ENCODE measurements at regions not wholly inside any gene's neighbourhood (a gene's known extent, or its start where the extent isn't known, plus 50 kb on each side); places are given as distances from the start of the nearest gene placed in this dataset.

DNA sequence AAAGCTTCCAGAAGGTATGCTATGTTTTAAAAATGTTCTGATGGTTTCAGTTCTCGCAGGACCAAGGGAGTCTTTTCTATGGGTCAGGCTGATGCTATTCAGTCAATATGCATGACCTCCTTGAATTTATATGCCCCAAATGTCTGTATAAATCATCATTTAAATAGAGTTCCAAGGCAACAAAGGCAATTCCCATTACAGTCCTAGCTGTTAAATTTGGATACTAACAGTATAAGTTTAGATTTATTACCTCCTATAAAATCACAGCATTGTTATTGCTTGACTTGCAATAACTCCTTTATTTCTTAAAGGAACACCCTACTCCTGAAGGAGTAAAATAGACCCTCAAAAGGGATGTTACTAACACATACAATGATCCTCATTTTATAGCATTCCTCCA, 387.7 kb upstream of the CHD1 start:
- H3K27ac ChIP-seq: no peak overlapping the region
- TF ChIP-seq POLR2A (IDR thresholded peaks at IDR 0.05): no peak
- TF ChIP-seq, protein P1, sequence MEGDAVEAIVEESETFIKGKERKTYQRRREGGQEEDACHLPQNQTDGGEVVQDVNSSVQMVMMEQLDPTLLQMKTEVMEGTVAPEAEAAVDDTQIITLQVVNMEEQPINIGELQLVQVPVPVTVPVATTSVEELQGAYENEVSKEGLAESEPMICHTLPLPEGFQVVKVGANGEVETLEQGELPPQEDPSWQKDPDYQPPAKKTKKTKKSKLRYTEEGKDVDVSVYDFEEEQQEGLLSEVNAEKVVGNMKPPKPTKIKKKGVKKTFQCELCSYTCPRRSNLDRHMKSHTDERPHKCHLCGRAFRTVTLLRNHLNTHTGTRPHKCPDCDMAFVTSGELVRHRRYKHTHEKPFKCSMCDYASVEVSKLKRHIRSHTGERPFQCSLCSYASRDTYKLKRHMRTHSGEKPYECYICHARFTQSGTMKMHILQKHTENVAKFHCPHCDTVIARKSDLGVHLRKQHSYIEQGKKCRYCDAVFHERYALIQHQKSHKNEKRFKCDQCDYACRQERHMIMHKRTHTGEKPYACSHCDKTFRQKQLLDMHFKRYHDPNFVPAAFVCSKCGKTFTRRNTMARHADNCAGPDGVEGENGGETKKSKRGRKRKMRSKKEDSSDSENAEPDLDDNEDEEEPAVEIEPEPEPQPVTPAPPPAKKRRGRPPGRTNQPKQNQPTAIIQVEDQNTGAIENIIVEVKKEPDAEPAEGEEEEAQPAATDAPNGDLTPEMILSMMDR (IDR thresholded peaks at IDR 0.05): no peak
- no peak for DNase-seq
- no peaks in the 10 kb centered on the region for H3K27me3 ChIP-seq
- no peaks in the 10 kb centered on the region for H3K36me3 ChIP-seq
- intact Hi-C loops (cut with DNase I): no loop called here
- 93 to 100% methylated on average over 1 of the region's 1 CpG for WGBS, 2 donors
- H3K4me3 ChIP-seq: no peak overlapping the region
- no peaks in the 10 kb centered on the region for H3K4me1 ChIP-seq
- no peaks in the 10 kb centered on the region for H3K9me3 ChIP-seq

DNA sequence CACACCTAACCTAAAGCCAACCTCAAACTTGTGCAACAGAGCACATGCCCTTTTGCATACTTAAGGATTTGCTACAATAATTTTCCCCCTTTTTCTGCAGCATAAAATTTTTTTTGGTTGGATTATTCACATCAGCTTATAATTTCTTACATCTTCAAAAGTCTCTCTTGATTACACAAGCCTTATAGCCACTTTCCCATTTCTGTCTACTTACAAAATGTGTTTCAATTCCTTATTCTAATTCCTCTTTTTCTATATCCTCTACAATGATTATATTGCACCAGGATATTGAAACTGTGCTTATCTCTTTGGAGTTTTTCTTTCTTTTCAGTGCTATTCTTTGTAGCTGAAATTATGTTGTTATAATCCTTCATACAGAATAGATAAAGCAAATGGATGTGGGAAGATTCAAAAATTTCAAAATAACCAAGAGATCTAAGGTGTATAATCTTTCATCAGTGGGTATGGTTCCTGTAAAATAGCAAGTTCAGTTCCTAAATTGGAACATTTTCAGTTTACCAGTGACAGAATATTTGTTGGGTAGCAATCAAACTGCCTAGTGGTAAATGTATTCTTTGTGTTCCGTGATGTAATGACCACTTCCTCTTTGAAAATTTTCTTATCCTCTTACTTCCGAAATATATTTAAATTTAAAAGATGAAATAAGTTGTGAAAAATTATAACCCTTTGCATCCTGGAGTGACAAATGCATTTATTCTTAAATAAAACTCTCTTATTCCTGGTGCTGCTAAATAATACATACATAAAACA, 386.8 kb upstream of the CHD1 start:
- Histone ChIP-seq H3K36me3 (no peaks in the 10 kb centered on the region), H3K27ac (no peak overlapping the region), H3K4me1 (no peaks in the 10 kb centered on the region), H3K27me3 (no peaks in the 10 kb centered on the region), H3K4me3 (no peak overlapping the region), H3K9me3 (no peaks in the 10 kb centered on the region)
- intact Hi-C loops (cut with DNase I): no loop called here
- no peak for DNase-seq
- TF ChIP-seq, protein P1 (IDR thresholded peaks at IDR 0.05): no peak
- TF ChIP-seq POLR2A (IDR thresholded peaks at IDR 0.05): no peak
- WGBS, 2 donors: 41 to 49% methylated on average over 2 of the region's 2 CpGs

DNA sequence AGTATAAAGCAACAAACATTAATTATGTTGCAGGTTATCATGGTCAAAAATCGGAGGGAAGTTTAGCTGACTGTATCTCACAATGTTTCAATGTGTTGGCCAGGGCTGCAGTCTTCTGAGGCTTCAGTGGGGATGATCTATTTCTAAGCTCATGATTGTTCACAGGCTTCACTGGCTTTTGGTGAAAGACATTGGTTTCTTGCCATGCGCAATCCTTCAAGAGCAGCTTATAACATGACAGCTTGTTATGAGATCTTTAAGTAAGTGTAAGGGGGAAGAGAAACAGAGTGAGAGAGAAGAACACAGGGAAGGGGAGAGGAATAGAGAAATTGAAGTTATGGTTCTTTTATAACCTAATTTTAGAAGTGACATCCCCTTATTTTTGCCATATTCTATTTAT, 385.9 kb upstream of the CHD1 start:
- Histone ChIP-seq H3K9me3 (no peaks in the 10 kb centered on the region), H3K27me3 (no peaks in the 10 kb centered on the region), H3K27ac (no peak overlapping the region), H3K36me3 (no peaks in the 10 kb centered on the region), H3K4me3 (no peak overlapping the region), H3K4me1 (no peaks in the 10 kb centered on the region)
- DNase-seq: no peak
- intact Hi-C loops (cut with DNase I): no loop called here
- TF ChIP-seq, protein P1 (IDR thresholded peaks at IDR 0.05): no peak
- TF ChIP-seq POLR2A (IDR thresholded peaks at IDR 0.05): no peak
- 46 to 51% methylated on average over 2 of the region's 2 CpGs for WGBS, 2 donors

DNA sequence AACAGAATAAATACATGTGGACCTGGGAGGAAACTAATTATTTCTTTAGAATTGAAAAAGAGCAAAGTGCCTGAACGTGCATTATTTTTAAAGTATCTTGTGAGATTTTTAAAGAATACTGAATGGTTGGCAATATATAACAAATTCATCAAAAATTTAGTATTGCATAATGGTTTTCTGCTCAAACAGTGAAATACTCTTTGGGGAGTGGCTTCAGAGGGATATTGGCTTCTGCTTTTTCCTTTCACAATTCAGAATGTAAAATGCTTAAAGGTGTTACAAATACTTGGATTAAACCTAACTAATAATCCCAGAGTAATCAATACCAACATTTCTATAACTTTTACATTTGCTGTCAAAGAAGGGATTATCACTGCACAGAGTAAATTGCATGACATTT, 379.3 kb upstream of the CHD1 start:
- Histone ChIP-seq H3K27ac (no peak overlapping the region), H3K9me3 (no peaks in the 10 kb centered on the region), H3K36me3 (no peaks in the 10 kb centered on the region), H3K4me3 (no peak overlapping the region), H3K4me1 (no peaks in the 10 kb centered on the region), H3K27me3 (no peaks in the 10 kb centered on the region)
- DNase-seq: no peak
- intact Hi-C loops (cut with DNase I): no loop called here
- no peak for TF ChIP-seq POLR2A (IDR thresholded peaks at IDR 0.05)
- TF ChIP-seq, protein P1 (IDR thresholded peaks at IDR 0.05): no peak
- 25 to 30% methylated on average over 1 of the region's 1 CpG for WGBS, 2 donors

DNA sequence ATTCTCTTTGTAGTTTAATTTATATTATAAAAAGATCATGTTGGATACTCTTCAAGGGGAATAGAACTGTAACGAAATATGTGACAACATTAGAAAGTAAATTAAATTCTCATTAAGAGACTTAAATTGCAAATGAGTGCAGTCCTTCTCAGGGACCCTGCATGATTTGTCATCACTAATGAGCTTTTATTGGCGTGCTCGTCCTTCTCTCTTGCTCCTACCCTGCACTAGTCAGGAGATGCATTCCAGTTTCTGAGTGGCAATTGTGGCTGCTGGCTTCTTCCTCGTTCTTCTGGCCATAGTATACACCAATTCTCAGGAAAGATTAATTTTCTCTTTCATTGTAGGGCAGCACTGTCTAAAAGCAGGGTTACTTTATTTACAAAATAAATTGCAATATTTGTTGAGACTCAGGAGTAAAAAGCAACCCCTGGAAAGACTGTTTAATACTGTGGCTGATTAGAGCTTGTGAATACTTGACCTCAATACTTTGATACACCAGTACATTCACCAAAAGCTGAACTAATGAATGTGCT, 376.3 kb upstream of the CHD1 start:
- Histone ChIP-seq H3K4me3 (no peak overlapping the region), H3K27ac (no peak overlapping the region), H3K36me3 (no peaks in the 10 kb centered on the region), H3K27me3 (no peaks in the 10 kb centered on the region), H3K4me1 (no peaks in the 10 kb centered on the region), H3K9me3 (no peaks in the 10 kb centered on the region)
- no peak for DNase-seq
- no peak for TF ChIP-seq POLR2A (IDR thresholded peaks at IDR 0.05)
- TF ChIP-seq, protein P1 (IDR thresholded peaks at IDR 0.05): no peak
- intact Hi-C loops (cut with DNase I): no loop called here
- 49 to 58% methylated on average over 4 of the region's 4 CpGs for WGBS, 2 donors

Measured in esophagus squamous epithelium (tissue), 5 donors.